Kidney (tissue), 13 donors: ENCODE measurements at regions not wholly inside any gene's neighbourhood (a gene's known extent, or its start where the extent isn't known, plus 50 kb on each side); places are given as distances from the start of the nearest gene placed in this dataset.

ENCODE experiments used
- DNase-seq, 5 donors: peaks; one replicate each; pipeline ENCODE4 v3.0.0-alpha.2; 2013 to 2020
- FAIRE-seq: peaks from 2 replicates; lab custom pipeline; 2012; peaks lifted over from hg19 to GRCh38; lab: Jason Lieb, UNC
- H3K27ac ChIP-seq, 2 donors: one replicate each; pipeline ENCODE4 v1.7.0; 2013; ENCODE audit warnings: low read depth in 2 of 2, low read length in 2 of 2, inconsistent platforms in 1 of 2
- H3K27me3 ChIP-seq: one replicate; pipeline ENCODE4 v1.7.1; 2013; ENCODE audit warnings: low read length, inconsistent platforms; ENCODE audit not compliant: control insufficient read depth, insufficient read depth
- H3K36me3 ChIP-seq, 3 donors: one replicate each; pipeline versions ENCODE4 v1.7.0 to v1.7.1; 2013; ENCODE audit warnings: low read length in 3 of 3, control low read depth in 1 of 3, inconsistent platforms in 1 of 3; ENCODE audit not compliant: insufficient read depth in 3 of 3, control insufficient read depth in 2 of 3
- H3K4me1 ChIP-seq, 3 donors: one replicate each; pipeline versions ENCODE4 v1.7.0 to v1.7.1; 2013; ENCODE audit warnings: low read length in 3 of 3, inconsistent platforms in 1 of 3, low read depth in 1 of 3; ENCODE audit not compliant: control insufficient read depth in 2 of 3, insufficient read depth in 2 of 3
- H3K4me3 ChIP-seq, 3 donors: one replicate each; pipeline versions ENCODE4 v1.7.0 to v1.8.1; 2013; ENCODE audit warnings: low read length in 3 of 3, control low read depth in 1 of 3, inconsistent platforms in 1 of 3
- H3K9ac ChIP-seq, 3 donors: one replicate each; pipeline versions ENCODE4 v1.7.0 to v1.7.1; 2013; ENCODE audit warnings: low read length in 3 of 3, control low read depth in 1 of 3, inconsistent platforms in 1 of 3
- H3K9me3 ChIP-seq, 3 donors: one replicate each; pipeline versions ENCODE4 v1.7.0 to v1.7.1; 2013; ENCODE audit warnings: low read length in 3 of 3, control low read depth in 1 of 3, inconsistent platforms in 1 of 3; ENCODE audit not compliant: control insufficient read depth in 2 of 3, insufficient read depth in 1 of 3
- CTCF ChIP-seq: IDR thresholded peaks from 3 replicates; pipeline ENCODE4 v1.5.1; 2012; ENCODE audit warnings: mild to moderate bottlenecking, moderate library complexity, borderline replicate concordance; ENCODE audit not compliant: insufficient read depth; ENCODE audit errors: extremely low read depth
- intact Hi-C: fragments of 100-400 bp; cut with DNase I; formaldehyde crosslinking; loops from one replicate; pipeline ENCODE4 v1.11.1; 2022
- donor health status: control.
- donor health status: control.
- donor health status: control.
- donor health status: control.
- donor health status: control.
- donor health status: DM: yes; HTN: yes; CAD: no.
- donor health status: Normal renal cell carcinoma (clear cell type).

GRCh38 chr13:105937451-105937850 is 598.0 kb downstream of the EFNB2 start:
- Histone ChIP-seq H3K36me3 (no peaks in the 10 kb centered on the region), H3K27me3 (no peaks in the 10 kb centered on the region), H3K4me1 (no peaks in the 10 kb centered on the region), H3K4me3 (no peak overlapping the region), H3K27ac (no peak overlapping the region), H3K9me3 (no peaks in the 10 kb centered on the region), H3K9ac (no peak overlapping the region)
- intact Hi-C loops, result no loop called here
- FAIRE-seq (no peak), DNase-seq (no peak)
- TF ChIP-seq CTCF, result no peak

GRCh38 chr13:105936816-105937215 is 598.6 kb downstream of the EFNB2 start:
- intact Hi-C loops, result no loop called here
- no peak for TF ChIP-seq CTCF
- H3K4me1 ChIP-seq, result no peaks in the 10 kb centered on the region
- no peak overlapping the region for H3K4me3 ChIP-seq
- FAIRE-seq, result no peak
- DNase-seq, result no peak
- no peaks in the 10 kb centered on the region for H3K27me3 ChIP-seq
- H3K27ac ChIP-seq, result no peak overlapping the region
- H3K36me3 ChIP-seq, result no peaks in the 10 kb centered on the region
- H3K9me3 ChIP-seq, result no peaks in the 10 kb centered on the region
- no peak overlapping the region for H3K9ac ChIP-seq

- H3K27ac ChIP-seq, result no peak overlapping the region
- no peaks in the 10 kb centered on the region for H3K4me1 ChIP-seq
- TF ChIP-seq CTCF, result no peak
- no peaks in the 10 kb centered on the region for H3K9me3 ChIP-seq
- H3K27me3 ChIP-seq, result no peaks in the 10 kb centered on the region
- H3K36me3 ChIP-seq, result no peaks in the 10 kb centered on the region
- no peak overlapping the region for H3K9ac ChIP-seq
- intact Hi-C loops, result no loop called here
- H3K4me3 ChIP-seq, result no peak overlapping the region
- DNase-seq (no peak), FAIRE-seq (no peak)
Measured at GRCh38 chr13:105929505-105929904, 606.0 kb downstream of the EFNB2 start.

GRCh38 chr13:105928901-105929300 is 606.6 kb downstream of the EFNB2 start:
- Histone ChIP-seq H3K36me3 (no peaks in the 10 kb centered on the region), H3K27me3 (no peaks in the 10 kb centered on the region), H3K9ac (no peak overlapping the region), H3K4me3 (no peak overlapping the region), H3K9me3 (no peaks in the 10 kb centered on the region), H3K4me1 (no peaks in the 10 kb centered on the region), H3K27ac (no peak overlapping the region)
- FAIRE-seq, result no peak
- no peak for TF ChIP-seq CTCF
- intact Hi-C loops, result no loop called here
- DNase-seq, result no peak
